ENCODE measurements at regions not wholly inside any gene's neighbourhood (a gene's known extent, or its start where the extent isn't known, plus 50 kb on each side); places are given as distances from the start of the nearest gene placed in this dataset.
A peak's percentile ranks its signal among the peaks of the same experiment; 100 is the strongest.

DNA sequence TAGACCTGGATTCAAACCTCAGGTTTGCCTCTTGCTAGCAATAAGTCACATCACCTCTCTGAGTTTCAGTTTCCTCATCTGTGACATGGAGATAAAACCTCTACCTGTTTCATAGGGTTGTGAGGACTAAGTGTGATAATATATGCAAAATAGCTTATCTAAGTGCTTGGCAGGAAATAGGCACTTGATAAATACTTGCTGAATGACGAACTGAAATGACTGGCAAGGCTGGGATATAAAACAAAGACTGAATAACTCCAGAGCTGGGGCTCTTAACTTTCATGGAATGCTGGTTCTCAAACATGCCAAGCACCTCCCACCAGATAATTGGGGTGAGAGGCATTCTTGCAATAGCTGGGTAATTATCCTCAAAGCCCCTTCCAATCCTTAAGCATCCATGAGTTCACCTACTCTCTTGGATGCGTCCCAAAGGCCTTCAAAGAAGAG lies 87.6 kb downstream of the ADRB2 start:
- Mint-ChIP-seq H3K27me3 (ENCODE audit: low read depth) (peaks cover 4% of the 10 kb centered on the region), H3K4me3 (no peak overlapping the region), H3K4me1 (peaks cover 21% of the 10 kb centered on the region), H3K9me3 (no peaks in the 10 kb centered on the region), H3K36me3 (no peaks in the 10 kb centered on the region), H3K27ac (peak overlapping the region; percentile 73)
- TF ChIP-seq, protein P1, sequence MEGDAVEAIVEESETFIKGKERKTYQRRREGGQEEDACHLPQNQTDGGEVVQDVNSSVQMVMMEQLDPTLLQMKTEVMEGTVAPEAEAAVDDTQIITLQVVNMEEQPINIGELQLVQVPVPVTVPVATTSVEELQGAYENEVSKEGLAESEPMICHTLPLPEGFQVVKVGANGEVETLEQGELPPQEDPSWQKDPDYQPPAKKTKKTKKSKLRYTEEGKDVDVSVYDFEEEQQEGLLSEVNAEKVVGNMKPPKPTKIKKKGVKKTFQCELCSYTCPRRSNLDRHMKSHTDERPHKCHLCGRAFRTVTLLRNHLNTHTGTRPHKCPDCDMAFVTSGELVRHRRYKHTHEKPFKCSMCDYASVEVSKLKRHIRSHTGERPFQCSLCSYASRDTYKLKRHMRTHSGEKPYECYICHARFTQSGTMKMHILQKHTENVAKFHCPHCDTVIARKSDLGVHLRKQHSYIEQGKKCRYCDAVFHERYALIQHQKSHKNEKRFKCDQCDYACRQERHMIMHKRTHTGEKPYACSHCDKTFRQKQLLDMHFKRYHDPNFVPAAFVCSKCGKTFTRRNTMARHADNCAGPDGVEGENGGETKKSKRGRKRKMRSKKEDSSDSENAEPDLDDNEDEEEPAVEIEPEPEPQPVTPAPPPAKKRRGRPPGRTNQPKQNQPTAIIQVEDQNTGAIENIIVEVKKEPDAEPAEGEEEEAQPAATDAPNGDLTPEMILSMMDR (IDR thresholded peaks at IDR 0.05; ENCODE audit: unreplicated experiment), result no peak
- DNase-seq (ENCODE audit: low spot score in 2 of 2, unreplicated experiment in 2 of 2), result no peak

DNA sequence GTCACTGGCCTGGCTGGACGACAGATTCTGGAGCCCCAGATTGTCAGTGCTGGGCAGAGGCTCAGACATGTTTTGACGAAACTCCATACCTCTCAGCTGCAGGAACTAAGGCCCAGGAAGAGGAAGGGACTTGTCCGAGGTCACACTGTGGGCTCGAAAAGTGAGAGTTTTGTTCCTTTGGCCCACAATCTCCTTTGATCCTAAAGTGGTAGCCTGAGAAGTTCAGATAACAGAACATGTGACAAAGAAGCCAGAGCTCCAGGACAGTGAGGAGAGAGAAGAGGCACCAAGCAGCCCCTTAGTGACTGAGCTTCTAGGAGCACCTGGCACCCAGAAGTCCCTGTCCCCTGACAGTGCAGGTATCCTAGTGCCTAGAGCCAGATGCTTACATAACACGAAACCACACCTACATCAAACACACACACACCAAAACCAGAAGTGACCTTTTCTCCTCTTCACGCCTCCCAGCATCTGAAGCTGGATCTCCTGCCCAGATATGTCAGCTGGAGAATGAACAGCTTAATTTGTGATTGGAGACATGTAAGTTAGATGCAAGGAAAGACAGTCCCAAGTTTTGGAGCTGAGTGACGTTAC lies 88.9 kb downstream of the ADRB2 start:
- TF ChIP-seq, protein P1 (IDR thresholded peaks at IDR 0.05; ENCODE audit: unreplicated experiment), result no peak
- H3K36me3 Mint-ChIP-seq, result no peaks in the 10 kb centered on the region
- no peak overlapping the region for H3K4me3 Mint-ChIP-seq
- no peaks in the 10 kb centered on the region for H3K9me3 Mint-ChIP-seq
- DNase-seq (ENCODE audit: low spot score in 2 of 2, unreplicated experiment in 2 of 2), result no peak
- peaks cover 9% of the 10 kb centered on the region for H3K27me3 Mint-ChIP-seq (ENCODE audit: low read depth)
- H3K27ac Mint-ChIP-seq, result no peak overlapping the region
- peaks cover 21% of the 10 kb centered on the region for H3K4me1 Mint-ChIP-seq

DNA sequence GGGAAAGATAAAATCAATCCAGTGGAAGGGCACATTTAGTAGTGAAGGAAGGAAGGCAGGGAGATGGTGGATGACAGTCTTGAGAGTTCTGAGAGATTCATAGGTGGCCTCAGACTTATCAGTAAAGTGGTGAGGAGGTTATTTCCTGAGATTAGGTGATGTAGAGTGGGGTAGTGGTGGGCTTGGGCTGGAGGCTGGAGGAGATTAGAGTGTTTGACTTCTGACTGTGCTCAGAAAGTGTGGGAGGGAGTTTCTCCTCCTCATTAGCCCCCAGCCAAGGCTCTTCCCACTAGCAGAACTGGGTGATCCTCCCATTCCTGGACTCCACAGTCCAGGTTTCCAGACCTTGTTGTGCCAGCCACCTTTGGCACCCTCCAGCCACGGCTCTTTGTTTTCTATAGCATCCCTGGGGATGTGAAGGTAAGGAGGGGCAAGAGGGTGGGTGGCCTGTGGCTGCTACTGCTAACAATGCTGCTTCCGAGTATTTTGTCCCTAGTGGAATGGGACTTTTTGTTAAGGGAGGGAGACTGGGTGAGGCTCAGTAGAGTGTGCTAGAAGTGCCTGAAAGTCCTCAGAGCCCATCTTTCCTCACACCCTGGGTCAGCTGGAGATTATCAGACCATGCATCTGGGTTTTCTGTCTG lies 94.4 kb downstream of the ADRB2 start:
- no peak for DNase-seq (ENCODE audit: low spot score in 2 of 2, unreplicated experiment in 2 of 2)
- no peak overlapping the region for H3K27ac Mint-ChIP-seq
- no peaks in the 10 kb centered on the region for H3K36me3 Mint-ChIP-seq
- H3K9me3 Mint-ChIP-seq, result peaks cover 11% of the 10 kb centered on the region
- peaks cover 23% of the 10 kb centered on the region for H3K27me3 Mint-ChIP-seq (ENCODE audit: low read depth)
- TF ChIP-seq, protein P1 (IDR thresholded peaks at IDR 0.05; ENCODE audit: unreplicated experiment), result no peak
- no peaks in the 10 kb centered on the region for H3K4me1 Mint-ChIP-seq
- no peak overlapping the region for H3K4me3 Mint-ChIP-seq

DNA sequence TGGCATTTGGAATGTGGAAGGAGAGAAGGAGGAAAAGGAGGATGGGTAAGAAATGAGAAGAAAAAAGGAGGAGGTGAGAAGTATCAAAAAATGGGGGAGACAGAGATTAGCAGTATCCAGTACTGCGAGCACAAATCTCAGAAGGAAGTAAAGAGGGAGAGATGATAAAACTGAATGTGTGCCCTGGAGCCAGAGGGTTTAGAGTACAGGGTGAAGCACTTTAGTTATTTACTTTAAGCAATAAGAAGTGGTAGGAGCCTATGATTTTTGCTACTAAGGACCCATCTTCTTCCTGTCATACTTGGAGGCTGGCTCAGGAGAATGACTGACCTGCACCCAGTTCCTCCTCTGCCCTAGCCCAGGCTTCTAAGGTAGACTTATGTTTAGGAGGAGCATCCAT lies 94.9 kb downstream of the ADRB2 start:
- no peak for DNase-seq (ENCODE audit: low spot score in 2 of 2, unreplicated experiment in 2 of 2)

DNA sequence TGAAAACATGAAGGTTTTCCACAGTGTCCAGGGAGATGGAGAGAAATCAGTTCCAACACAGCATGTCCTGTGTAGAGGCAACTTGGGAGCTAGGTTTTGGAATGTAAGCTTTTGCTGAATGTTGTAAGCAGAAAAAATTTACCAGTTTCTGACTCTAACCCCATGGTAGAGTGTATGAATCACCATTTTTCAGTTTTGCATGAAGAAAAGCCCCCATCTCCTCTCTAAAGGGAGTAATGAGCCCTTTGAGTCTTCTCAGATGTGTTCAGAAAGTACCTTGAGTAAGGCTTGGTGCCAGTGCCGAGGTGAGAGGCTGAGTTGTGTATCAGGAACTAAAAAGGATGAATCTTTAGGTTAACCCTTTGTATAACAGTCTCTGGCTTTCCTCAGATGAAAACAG lies 96.2 kb downstream of the ADRB2 start:
- TF ChIP-seq, protein P1 (IDR thresholded peaks at IDR 0.05; ENCODE audit: unreplicated experiment), result no peak
- Mint-ChIP-seq H3K27ac (no peak overlapping the region), H3K9me3 (peaks cover 11% of the 10 kb centered on the region), H3K4me3 (no peak overlapping the region), H3K27me3 (ENCODE audit: low read depth) (peaks cover 23% of the 10 kb centered on the region), H3K4me1 (no peaks in the 10 kb centered on the region), H3K36me3 (no peaks in the 10 kb centered on the region)
- no peak for DNase-seq (ENCODE audit: low spot score in 2 of 2, unreplicated experiment in 2 of 2)

More for the DNA sequence above, 94.9 kb downstream of the ADRB2 start:
- no peak overlapping the region for H3K4me3 Mint-ChIP-seq
- TF ChIP-seq, protein P1 (IDR thresholded peaks at IDR 0.05; ENCODE audit: unreplicated experiment), result no peak
- no peaks in the 10 kb centered on the region for H3K4me1 Mint-ChIP-seq
- no peaks in the 10 kb centered on the region for H3K36me3 Mint-ChIP-seq
- H3K27me3 Mint-ChIP-seq (ENCODE audit: low read depth), result peaks cover 23% of the 10 kb centered on the region
- no peak overlapping the region for H3K27ac Mint-ChIP-seq
- peaks cover 11% of the 10 kb centered on the region for H3K9me3 Mint-ChIP-seq
